OCI-LY7 (cell line): ENCODE measurements at regions not wholly inside any gene's neighbourhood (a gene's known extent, or its start where the extent isn't known, plus 50 kb on each side); places are given as distances from the start of the nearest gene placed in this dataset.

Source experiments
- CTCF ChIP-seq: fragments of 200-600 bp; sonication (generic); conservative IDR thresholded peaks from 2 replicates; pipeline ENCODE4 v1.5.1; 2014; ENCODE audit warnings: mild to moderate bottlenecking, antibody characterized with exemption, low read length, moderate library complexity, mixed read lengths
- EZH2phosphoT487 ChIP-seq: fragments of 200-600 bp; sonication (generic); IDR thresholded peaks from 2 replicates; pipeline ENCODE4 v1.6.1; 2018; ENCODE audit warnings: low read depth, borderline replicate concordance, mild to moderate bottlenecking, mixed run types, antibody characterized with exemption, low read length, moderate library complexity, mixed read lengths

- TF ChIP-seq CTCF: no peak
- TF ChIP-seq EZH2phosphoT487: no peak
Observed at GRCh38 chr13:60242043-60242595, 78.4 kb upstream of the DIAPH3 start.
